ENCODE measurements at regions not wholly inside any gene's neighbourhood (a gene's known extent, or its start where the extent isn't known, plus 50 kb on each side); places are given as distances from the start of the nearest gene placed in this dataset.
"Not testable (repeated sequence)": the region's sequence is repeated elsewhere in the genome, so short reads cannot be mapped to it uniquely, and the experiment has no call there.

DNA sequence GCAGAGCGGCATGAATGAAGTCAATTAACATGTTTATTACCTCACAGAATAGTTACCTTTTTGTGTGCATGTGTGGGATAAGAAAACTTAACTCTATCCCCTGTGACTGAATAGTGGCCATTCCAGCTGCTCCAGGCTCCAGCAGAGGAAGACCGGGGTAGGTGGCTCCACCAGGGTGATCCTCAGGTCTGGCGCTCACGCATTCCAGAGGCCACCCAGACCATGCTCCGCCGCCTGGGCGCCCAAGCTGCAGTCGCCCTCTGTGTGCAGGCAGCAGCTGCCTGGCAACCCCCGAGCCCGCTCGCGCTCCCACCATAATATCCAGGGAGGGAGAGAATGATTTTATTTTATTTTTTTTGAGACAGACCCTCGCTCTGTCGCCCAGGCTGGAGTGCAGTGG lies 1474.5 kb upstream of the TPTE start:
- TF ChIP-seq CTCF (conservative IDR thresholded peaks at IDR 0.05 in 1 of 2, IDR thresholded peaks at IDR 0.05 in 1 of 2; ENCODE audit: low read depth in 1 of 2, low read length in 2 of 2); EZH2 (IDR thresholded peaks at IDR 0.05; ENCODE audit: low read length, missing control alignments): not testable (repeated sequence)
